MM.1S (cell line): ENCODE measurements at regions not wholly inside any gene's neighbourhood (a gene's known extent, or its start where the extent isn't known, plus 50 kb on each side); places are given as distances from the start of the nearest gene placed in this dataset.

Experiments
- DNase-seq: peaks from one replicate; pipeline ENCODE4 v3.0.0-alpha.2; 2015
- H2AFZ ChIP-seq: fragments of 300-600 bp; sonication (generic); 2 replicates; pipeline ENCODE4 v1.6.0; 2016; ENCODE audit warnings: antibody characterized with exemption, low read length
- H3F3A ChIP-seq: fragments of 300-600 bp; sonication (generic); 2 replicates; pipeline ENCODE4 v1.6.1; 2016; ENCODE audit warnings: mild to moderate bottlenecking, antibody characterized with exemption, low read length, moderate library complexity, mixed read lengths; ENCODE audit not compliant: insufficient read depth
- H3K27ac ChIP-seq: fragments of 300-600 bp; sonication (generic); 2 replicates; pipeline ENCODE4 v1.5.1; 2016; ENCODE audit warnings: mild to moderate bottlenecking, low read length
- H3K27me3 ChIP-seq: fragments of 300-600 bp; sonication (generic); replicated peaks from 2 replicates; pipeline ENCODE4 v1.6.0; 2016; ENCODE audit warnings: low read length; ENCODE audit not compliant: insufficient read depth
- H3K36me3 ChIP-seq: fragments of 300-600 bp; sonication (generic); replicated peaks from 2 replicates; pipeline ENCODE4 v1.6.1; 2016; ENCODE audit warnings: mild to moderate bottlenecking, low read length, mixed read lengths; ENCODE audit not compliant: insufficient read depth
- H3K4me1 ChIP-seq: fragments of 300-600 bp; sonication (generic); 2 replicates; pipeline ENCODE4 v1.6.1; 2016; ENCODE audit warnings: low read length, mixed read lengths
- H3K4me2 ChIP-seq: fragments of 300-600 bp; sonication (generic); 2 replicates; pipeline ENCODE4 v1.6.0; 2016; ENCODE audit warnings: low read depth, low read length
- H3K4me3 ChIP-seq: fragments of 300-600 bp; sonication (generic); 2 replicates; pipeline ENCODE4 v1.5.1; 2016; ENCODE audit warnings: low read length, mixed read lengths
- H3K79me2 ChIP-seq: fragments of 300-600 bp; sonication (generic); 2 replicates; pipeline ENCODE4 v1.6.1; 2016; ENCODE audit warnings: mixed run types, low read length, mixed read lengths
- H3K9ac ChIP-seq: fragments of 300-600 bp; sonication (generic); 2 replicates; pipeline ENCODE4 v1.6.1; 2016; ENCODE audit warnings: low read length, mixed read lengths
- H3K9me2 ChIP-seq: fragments of 300-600 bp; sonication (generic); replicated peaks from 2 replicates; pipeline ENCODE4 v1.6.1; 2016; ENCODE audit warnings: mild to moderate bottlenecking, low read length, mixed read lengths; ENCODE audit not compliant: insufficient read depth
- H3K9me3 ChIP-seq: fragments of 300-600 bp; sonication (generic); replicated peaks from 2 replicates; pipeline ENCODE4 v1.6.1; 2016; ENCODE audit warnings: mild to moderate bottlenecking, low read length, mixed read lengths; ENCODE audit not compliant: insufficient read depth
- H4K20me1 ChIP-seq: fragments of 300-600 bp; sonication (generic); 2 replicates; pipeline ENCODE4 v1.6.1; 2016; ENCODE audit warnings: mild to moderate bottlenecking, low read length, moderate library complexity, mixed read lengths; ENCODE audit not compliant: insufficient read depth
- EZH2 ChIP-seq: fragments of 300-600 bp; sonication (generic); optimal IDR thresholded peaks from 2 replicates; pipeline ENCODE3; 2017; ENCODE audit warnings: low read depth, mild to moderate bottlenecking, antibody characterized with exemption, low read length, mixed read lengths
- EZH2phosphoT487 ChIP-seq: fragments of 300-600 bp; sonication (generic); IDR thresholded peaks from 2 replicates; pipeline ENCODE4 v1.6.1; 2018; ENCODE audit warnings: antibody characterized with exemption, low read length
- TF ChIP-seq, protein P1 (sequence below): fragments of 300-600 bp; sonication (generic); IDR thresholded peaks from 2 replicates; pipeline ENCODE4 v1.5.1; 2016; ENCODE audit warnings: antibody characterized with exemption, low read length, mixed read lengths

DNA sequence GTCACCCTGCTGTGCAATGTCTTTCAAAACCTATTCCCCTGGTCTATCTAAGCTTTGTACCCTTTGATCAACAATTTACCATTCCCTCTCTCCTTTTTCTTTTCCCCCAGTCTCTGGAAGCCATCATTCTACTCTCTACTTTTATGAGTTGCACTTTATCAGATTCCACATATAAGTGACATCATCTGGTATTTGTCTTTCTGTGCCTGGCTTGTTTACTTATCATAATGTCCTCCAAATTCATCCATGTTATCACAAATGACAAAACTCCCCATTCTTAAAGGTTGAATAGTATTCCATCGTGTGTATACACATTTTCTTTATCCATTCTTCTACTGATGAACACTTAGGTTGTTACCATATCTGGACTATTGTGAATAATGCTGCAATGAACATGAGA is 344.2 kb upstream of the CCNH start:
- Histone ChIP-seq H3K79me2 (no peaks in the 10 kb centered on the region), H3K36me3 (no peaks in the 10 kb centered on the region), H2AFZ (no peak overlapping the region), H3K27me3 (no peaks in the 10 kb centered on the region), H3K4me1 (no peaks in the 10 kb centered on the region), H3F3A (no peaks in the 10 kb centered on the region), H3K27ac (no peak overlapping the region), H3K4me2 (no peak overlapping the region), H4K20me1 (no peaks in the 10 kb centered on the region), H3K4me3 (no peak overlapping the region), H3K9ac (no peak overlapping the region), H3K9me3 (no peaks in the 10 kb centered on the region), H3K9me2 (no peaks in the 10 kb centered on the region)
- TF ChIP-seq EZH2 = no peak
- TF ChIP-seq, protein P1, sequence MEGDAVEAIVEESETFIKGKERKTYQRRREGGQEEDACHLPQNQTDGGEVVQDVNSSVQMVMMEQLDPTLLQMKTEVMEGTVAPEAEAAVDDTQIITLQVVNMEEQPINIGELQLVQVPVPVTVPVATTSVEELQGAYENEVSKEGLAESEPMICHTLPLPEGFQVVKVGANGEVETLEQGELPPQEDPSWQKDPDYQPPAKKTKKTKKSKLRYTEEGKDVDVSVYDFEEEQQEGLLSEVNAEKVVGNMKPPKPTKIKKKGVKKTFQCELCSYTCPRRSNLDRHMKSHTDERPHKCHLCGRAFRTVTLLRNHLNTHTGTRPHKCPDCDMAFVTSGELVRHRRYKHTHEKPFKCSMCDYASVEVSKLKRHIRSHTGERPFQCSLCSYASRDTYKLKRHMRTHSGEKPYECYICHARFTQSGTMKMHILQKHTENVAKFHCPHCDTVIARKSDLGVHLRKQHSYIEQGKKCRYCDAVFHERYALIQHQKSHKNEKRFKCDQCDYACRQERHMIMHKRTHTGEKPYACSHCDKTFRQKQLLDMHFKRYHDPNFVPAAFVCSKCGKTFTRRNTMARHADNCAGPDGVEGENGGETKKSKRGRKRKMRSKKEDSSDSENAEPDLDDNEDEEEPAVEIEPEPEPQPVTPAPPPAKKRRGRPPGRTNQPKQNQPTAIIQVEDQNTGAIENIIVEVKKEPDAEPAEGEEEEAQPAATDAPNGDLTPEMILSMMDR = no peak
- no peak for TF ChIP-seq EZH2phosphoT487
- DNase-seq = no peak

DNA sequence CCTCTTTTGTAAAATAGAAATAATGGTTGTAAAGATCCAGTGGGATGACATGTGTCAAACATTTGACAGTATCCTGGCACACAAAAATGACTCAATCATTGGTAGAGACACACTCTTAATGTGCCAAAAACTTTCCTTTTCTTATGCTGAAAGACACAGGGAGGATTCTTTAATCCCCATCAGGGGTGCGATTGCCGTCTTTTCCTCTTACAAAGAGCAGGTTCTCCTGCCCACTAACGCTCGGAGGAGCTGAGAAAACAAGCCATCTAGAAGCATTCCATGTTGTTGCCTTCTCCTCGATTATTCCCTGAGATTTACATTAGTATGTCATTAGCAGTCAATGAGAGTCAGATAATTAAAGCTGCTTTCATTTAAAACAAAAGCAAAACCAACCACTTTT is 342.6 kb upstream of the CCNH start:
- DNase-seq = no peak
- Histone ChIP-seq H3K79me2 (no peaks in the 10 kb centered on the region), H3K9me2 (no peaks in the 10 kb centered on the region), H3K4me3 (no peak overlapping the region), H3K9me3 (no peaks in the 10 kb centered on the region), H4K20me1 (no peaks in the 10 kb centered on the region), H3K27me3 (no peaks in the 10 kb centered on the region), H3F3A (no peaks in the 10 kb centered on the region), H3K27ac (no peak overlapping the region), H3K4me1 (no peaks in the 10 kb centered on the region), H3K9ac (no peak overlapping the region), H3K36me3 (no peaks in the 10 kb centered on the region), H2AFZ (no peak overlapping the region), H3K4me2 (no peak overlapping the region)
- TF ChIP-seq EZH2phosphoT487 (no peak), EZH2 (no peak)
- TF ChIP-seq, protein P1 = no peak

DNA sequence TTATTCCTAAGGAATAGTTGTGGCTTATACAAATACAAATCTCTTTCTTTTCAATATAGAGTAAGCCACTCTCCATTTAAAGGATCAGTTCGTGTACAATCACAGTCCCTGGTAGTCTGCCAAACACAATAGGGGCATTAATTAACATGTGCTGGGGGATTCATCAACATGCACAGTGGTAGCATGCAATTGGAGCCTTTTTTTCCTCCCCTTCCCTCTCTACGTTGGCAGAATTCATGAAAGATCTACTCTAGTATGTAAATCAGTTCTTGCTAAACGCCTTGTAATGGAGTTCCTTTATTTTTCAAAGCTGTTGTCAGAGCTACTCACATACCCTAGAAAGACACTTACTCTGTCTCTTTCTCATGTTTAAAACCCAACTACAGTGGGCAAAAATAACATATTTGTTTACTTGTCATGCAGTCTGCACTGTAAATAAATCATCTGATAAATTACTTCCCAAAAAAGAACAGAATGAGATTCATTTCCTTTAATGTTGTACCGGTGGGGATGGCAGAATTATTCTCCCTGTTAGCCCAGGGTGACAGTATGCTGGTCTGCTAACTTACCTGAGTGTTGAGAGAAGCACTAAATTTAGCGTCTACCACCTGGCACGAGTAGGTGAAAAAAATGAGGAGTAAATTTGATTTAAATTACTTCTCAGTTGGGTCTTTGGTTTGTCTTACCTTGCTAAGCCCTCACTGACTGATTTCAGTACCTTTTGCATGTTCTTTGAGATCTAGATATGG is 341.5 kb upstream of the CCNH start:
- H4K20me1 ChIP-seq = no peaks in the 10 kb centered on the region
- H3K4me1 ChIP-seq = no peaks in the 10 kb centered on the region
- H3K9ac ChIP-seq = no peak overlapping the region
- H3K4me2 ChIP-seq = no peak overlapping the region
- no peak overlapping the region for H3K27ac ChIP-seq
- no peaks in the 10 kb centered on the region for H3K9me3 ChIP-seq
- no peaks in the 10 kb centered on the region for H3K9me2 ChIP-seq
- no peaks in the 10 kb centered on the region for H3K36me3 ChIP-seq
- H3K4me3 ChIP-seq = no peak overlapping the region
- H3K79me2 ChIP-seq = no peaks in the 10 kb centered on the region
- H2AFZ ChIP-seq = no peak overlapping the region
- H3K27me3 ChIP-seq = no peaks in the 10 kb centered on the region
- no peak for TF ChIP-seq EZH2phosphoT487
- no peak for TF ChIP-seq EZH2
- TF ChIP-seq, protein P1 = no peak
- DNase-seq = no peak
- no peaks in the 10 kb centered on the region for H3F3A ChIP-seq
